GM23338 (cell line): ENCODE measurements at regions not wholly inside any gene's neighbourhood (a gene's known extent, or its start where the extent isn't known, plus 50 kb on each side); places are given as distances from the start of the nearest gene placed in this dataset.

Experiments used
- ATAC-seq: fragments of 200-7000 bp; cut with Tn5 transposase; 3 replicates; pipeline ENCODE4 v1.9.1; 2020
- DNase-seq: peaks from one replicate; pipeline ENCODE4 v3.0.0-alpha.2; 2015; ENCODE audit warnings: low spot score
- H2AFZ ChIP-seq: fragments of 200-600 bp; sonication (generic); 2 replicates; pipeline ENCODE4 v1.8.0; 2016; ENCODE audit warnings: antibody characterized with exemption, mild to moderate bottlenecking, moderate library complexity
- H3F3A ChIP-seq: fragments of 200-600 bp; sonication (generic); replicated peaks from 2 replicates; pipeline ENCODE4 v1.8.0; 2017; ENCODE audit warnings: antibody characterized with exemption, mixed run types, low read depth
- H3K27ac ChIP-seq: fragments of 200-600 bp; sonication (generic); 2 replicates; pipeline ENCODE4 v1.6.1; 2016; ENCODE audit warnings: low read depth
- H3K27me3 ChIP-seq: fragments of 200-600 bp; sonication (generic); 2 replicates; pipeline ENCODE4 v1.8.0; 2016; ENCODE audit warnings: mild to moderate bottlenecking, mixed run types, moderate library complexity; ENCODE audit not compliant: insufficient read depth
- H3K36me3 ChIP-seq: fragments of 200-600 bp; sonication (generic); 2 replicates; pipeline ENCODE4 v1.8.0; 2016; ENCODE audit warnings: mild to moderate bottlenecking; ENCODE audit not compliant: insufficient read depth
- H3K4me1 ChIP-seq: fragments of 200-600 bp; sonication (generic); 2 replicates; pipeline ENCODE4 v1.8.0; 2016; ENCODE audit warnings: mild to moderate bottlenecking, moderate library complexity; ENCODE audit not compliant: insufficient read depth
- H3K4me2 ChIP-seq: fragments of 200-600 bp; sonication (generic); 2 replicates; pipeline ENCODE4 v1.7.1; 2017; ENCODE audit warnings: mixed run types
- H3K4me3 ChIP-seq: fragments of 200-600 bp; sonication (generic); 2 replicates; pipeline ENCODE4 v1.6.1; 2016; ENCODE audit warnings: mixed run types
- H3K79me2 ChIP-seq: fragments of 200-600 bp; sonication (generic); replicated peaks from 2 replicates; pipeline ENCODE4 v1.8.0; 2017; ENCODE audit warnings: mild to moderate bottlenecking; ENCODE audit not compliant: insufficient read depth
- H3K9me2 ChIP-seq: fragments of 200-600 bp; sonication (generic); 2 replicates; pipeline ENCODE4 v1.8.0; 2017; ENCODE audit not compliant: insufficient read depth
- H4K20me1 ChIP-seq: fragments of 200-600 bp; sonication (generic); replicated peaks from 2 replicates; pipeline ENCODE4 v1.8.0; 2017; ENCODE audit warnings: mild to moderate bottlenecking; ENCODE audit not compliant: insufficient read depth
- H3K27ac Mint-ChIP-seq: 2 replicates; pipeline ENCODE4 v1.8.0; 2020; ENCODE audit warnings: inconsistent platforms, mild to moderate bottlenecking, moderate library complexity, mixed read lengths
- H3K27me3 Mint-ChIP-seq: 3 replicates; pipeline ENCODE4 v1.8.0; 2022; ENCODE audit warnings: low read depth, mild to moderate bottlenecking, moderate library complexity, mixed read lengths, inconsistent platforms; ENCODE audit not compliant: insufficient read depth, poor library complexity
- H3K36me3 Mint-ChIP-seq: 3 replicates; pipeline ENCODE4 v1.8.0; 2021; ENCODE audit warnings: low read depth, mild to moderate bottlenecking, inconsistent platforms, moderate library complexity, mixed read lengths
- H3K4me1 Mint-ChIP-seq: 3 replicates; pipeline ENCODE4 v1.8.0; 2020; ENCODE audit warnings: mild to moderate bottlenecking, inconsistent platforms, mixed read lengths
- H3K4me3 Mint-ChIP-seq: 3 replicates; pipeline ENCODE4 v1.8.0; 2021; ENCODE audit warnings: moderate library complexity, mild to moderate bottlenecking, inconsistent platforms, mixed read lengths
- H3K9me3 Mint-ChIP-seq: 3 replicates; pipeline ENCODE4 v1.8.0; 2020; ENCODE audit warnings: moderate library complexity, mild to moderate bottlenecking, inconsistent platforms, mixed read lengths
- CREB1 ChIP-seq: fragments of 250-450 bp; sonication (Bioruptor Pico); IDR thresholded peaks from 2 replicates; pipeline ENCODE4 v1.5.0; 2020; ENCODE audit warnings: low read depth, mild to moderate bottlenecking, moderate library complexity
- CTCF ChIP-seq, 2 experiments: fragments of 200-600 bp in 1 of 2; sonication (generic) in 1 of 2; conservative IDR thresholded peaks; 2 replicates each; pipeline versions ENCODE4 v1.5.1 to v1.6.1; 2016 to 2017; ENCODE audit warnings: antibody characterized with exemption in 2 of 2, low read depth in 2 of 2, mild to moderate bottlenecking in 2 of 2, moderate library complexity in 1 of 2
- EZH2 ChIP-seq: fragments of 200-600 bp; sonication (generic); IDR thresholded peaks from one replicate; pipeline ENCODE4 v1.8.0; 2017; ENCODE audit warnings: antibody characterized with exemption, mild to moderate bottlenecking, low read depth; ENCODE audit not compliant: unreplicated experiment
- EZH2phosphoT487 ChIP-seq: fragments of 200-600 bp; sonication (generic); IDR thresholded peaks from one replicate; pipeline ENCODE4 v1.8.1; 2018; ENCODE audit warnings: antibody characterized with exemption; ENCODE audit not compliant: unreplicated experiment
- JUNB ChIP-seq: IDR thresholded peaks from one replicate; pipeline ENCODE4 v1.6.1; 2016; ENCODE audit warnings: antibody characterized with exemption; ENCODE audit not compliant: unreplicated experiment
- NANOG ChIP-seq: IDR thresholded peaks from 2 replicates; pipeline ENCODE4 v1.6.1; 2016; ENCODE audit warnings: antibody characterized with exemption, borderline replicate concordance
- POLR2AphosphoS5 ChIP-seq: IDR thresholded peaks from 2 replicates; pipeline ENCODE4 v1.6.1; 2016; ENCODE audit warnings: antibody characterized with exemption, low read depth
- REST ChIP-seq: IDR thresholded peaks from one replicate; pipeline ENCODE4 v1.6.1; 2018; ENCODE audit warnings: antibody characterized with exemption; ENCODE audit not compliant: unreplicated experiment
- STAT1 ChIP-seq: IDR thresholded peaks from one replicate; pipeline ENCODE4 v1.6.1; 2016; ENCODE audit warnings: antibody characterized with exemption; ENCODE audit not compliant: unreplicated experiment
- ZNF114 ChIP-seq: fragments of 250-450 bp; sonication (Bioruptor Pico); IDR thresholded peaks from 2 replicates; pipeline ENCODE4 v1.5.0; 2020; ENCODE audit warnings: mild to moderate bottlenecking, moderate library complexity
- ZNF331 ChIP-seq: fragments of 250-450 bp; sonication (Bioruptor Pico); IDR thresholded peaks from 2 replicates; pipeline ENCODE4 v1.5.0; 2020; ENCODE audit warnings: low read depth, mild to moderate bottlenecking, moderate library complexity
- TF ChIP-seq, protein P1 (sequence below): fragments of 250-450 bp; sonication (Bioruptor Pico); IDR thresholded peaks from 2 replicates; pipeline ENCODE4 v1.5.0; 2020; ENCODE audit warnings: mild to moderate bottlenecking, moderate library complexity
- TF ChIP-seq, protein P2 (sequence below): IDR thresholded peaks from 2 replicates; pipeline ENCODE4 v1.6.1; 2016; ENCODE audit warnings: antibody characterized with exemption

DNA sequence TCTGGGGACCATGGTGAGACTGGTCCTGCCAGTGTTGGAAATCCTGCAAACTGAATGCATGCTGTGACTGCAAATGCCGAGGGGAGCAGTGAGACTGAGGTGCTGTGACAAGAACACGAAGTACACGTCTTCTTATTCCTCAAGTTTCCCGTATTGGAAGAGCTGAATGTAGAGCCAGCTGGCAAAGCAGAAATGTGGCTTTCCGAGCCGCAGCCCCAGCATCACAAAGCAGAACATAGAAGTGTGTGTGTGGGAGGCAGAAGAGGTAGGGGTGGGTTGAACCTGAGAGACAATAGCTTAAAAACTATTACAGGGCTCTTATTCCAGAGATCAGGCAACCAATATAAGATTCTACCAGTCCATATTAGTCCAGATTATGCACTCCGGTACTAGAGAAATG lies 98.8 kb downstream of the CARTPT start:
- ATAC-seq = no peak
- Mint-ChIP-seq H3K27me3 (peaks cover 2% of the 10 kb centered on the region), H3K9me3 (0 out of 3 replicates have a peak, but pooled peaks cover 7% of the 10 kb centered on the region), H3K27ac (no peak overlapping the region), H3K4me3 (no peak overlapping the region), H3K36me3 (no peaks in the 10 kb centered on the region), H3K4me1 (no peaks in the 10 kb centered on the region)
- Histone ChIP-seq H3K4me3 (no peak overlapping the region), H4K20me1 (no peaks in the 10 kb centered on the region), H3K27ac (no peak overlapping the region), H3K4me2 (no peak overlapping the region), H3K4me1 (no peaks in the 10 kb centered on the region), H2AFZ (no peak overlapping the region), H3K27me3 (no peaks in the 10 kb centered on the region), H3K79me2 (no peaks in the 10 kb centered on the region), H3F3A (no peaks in the 10 kb centered on the region), H3K9me2 (peaks cover 15% of the 10 kb centered on the region; the same call in 1 of the 2 replicates), H3K36me3 (no peaks in the 10 kb centered on the region)
- DNase-seq = no peak
- TF ChIP-seq CREB1 (CRISPR knock-in tag) (no peak), REST (no peak), POLR2AphosphoS5 (no peak), CTCF (conservative IDR thresholded peaks at IDR 0.05; ENCODE audit: low read depth in 2 of 2) (no peak), JUNB (no peak), EZH2 (no peak), NANOG (no peak), ZNF114 (CRISPR knock-in tag) (no peak), EZH2phosphoT487 (no peak), STAT1 (no peak), ZNF331 (CRISPR knock-in tag) (no peak)
- TF ChIP-seq, protein P1, sequence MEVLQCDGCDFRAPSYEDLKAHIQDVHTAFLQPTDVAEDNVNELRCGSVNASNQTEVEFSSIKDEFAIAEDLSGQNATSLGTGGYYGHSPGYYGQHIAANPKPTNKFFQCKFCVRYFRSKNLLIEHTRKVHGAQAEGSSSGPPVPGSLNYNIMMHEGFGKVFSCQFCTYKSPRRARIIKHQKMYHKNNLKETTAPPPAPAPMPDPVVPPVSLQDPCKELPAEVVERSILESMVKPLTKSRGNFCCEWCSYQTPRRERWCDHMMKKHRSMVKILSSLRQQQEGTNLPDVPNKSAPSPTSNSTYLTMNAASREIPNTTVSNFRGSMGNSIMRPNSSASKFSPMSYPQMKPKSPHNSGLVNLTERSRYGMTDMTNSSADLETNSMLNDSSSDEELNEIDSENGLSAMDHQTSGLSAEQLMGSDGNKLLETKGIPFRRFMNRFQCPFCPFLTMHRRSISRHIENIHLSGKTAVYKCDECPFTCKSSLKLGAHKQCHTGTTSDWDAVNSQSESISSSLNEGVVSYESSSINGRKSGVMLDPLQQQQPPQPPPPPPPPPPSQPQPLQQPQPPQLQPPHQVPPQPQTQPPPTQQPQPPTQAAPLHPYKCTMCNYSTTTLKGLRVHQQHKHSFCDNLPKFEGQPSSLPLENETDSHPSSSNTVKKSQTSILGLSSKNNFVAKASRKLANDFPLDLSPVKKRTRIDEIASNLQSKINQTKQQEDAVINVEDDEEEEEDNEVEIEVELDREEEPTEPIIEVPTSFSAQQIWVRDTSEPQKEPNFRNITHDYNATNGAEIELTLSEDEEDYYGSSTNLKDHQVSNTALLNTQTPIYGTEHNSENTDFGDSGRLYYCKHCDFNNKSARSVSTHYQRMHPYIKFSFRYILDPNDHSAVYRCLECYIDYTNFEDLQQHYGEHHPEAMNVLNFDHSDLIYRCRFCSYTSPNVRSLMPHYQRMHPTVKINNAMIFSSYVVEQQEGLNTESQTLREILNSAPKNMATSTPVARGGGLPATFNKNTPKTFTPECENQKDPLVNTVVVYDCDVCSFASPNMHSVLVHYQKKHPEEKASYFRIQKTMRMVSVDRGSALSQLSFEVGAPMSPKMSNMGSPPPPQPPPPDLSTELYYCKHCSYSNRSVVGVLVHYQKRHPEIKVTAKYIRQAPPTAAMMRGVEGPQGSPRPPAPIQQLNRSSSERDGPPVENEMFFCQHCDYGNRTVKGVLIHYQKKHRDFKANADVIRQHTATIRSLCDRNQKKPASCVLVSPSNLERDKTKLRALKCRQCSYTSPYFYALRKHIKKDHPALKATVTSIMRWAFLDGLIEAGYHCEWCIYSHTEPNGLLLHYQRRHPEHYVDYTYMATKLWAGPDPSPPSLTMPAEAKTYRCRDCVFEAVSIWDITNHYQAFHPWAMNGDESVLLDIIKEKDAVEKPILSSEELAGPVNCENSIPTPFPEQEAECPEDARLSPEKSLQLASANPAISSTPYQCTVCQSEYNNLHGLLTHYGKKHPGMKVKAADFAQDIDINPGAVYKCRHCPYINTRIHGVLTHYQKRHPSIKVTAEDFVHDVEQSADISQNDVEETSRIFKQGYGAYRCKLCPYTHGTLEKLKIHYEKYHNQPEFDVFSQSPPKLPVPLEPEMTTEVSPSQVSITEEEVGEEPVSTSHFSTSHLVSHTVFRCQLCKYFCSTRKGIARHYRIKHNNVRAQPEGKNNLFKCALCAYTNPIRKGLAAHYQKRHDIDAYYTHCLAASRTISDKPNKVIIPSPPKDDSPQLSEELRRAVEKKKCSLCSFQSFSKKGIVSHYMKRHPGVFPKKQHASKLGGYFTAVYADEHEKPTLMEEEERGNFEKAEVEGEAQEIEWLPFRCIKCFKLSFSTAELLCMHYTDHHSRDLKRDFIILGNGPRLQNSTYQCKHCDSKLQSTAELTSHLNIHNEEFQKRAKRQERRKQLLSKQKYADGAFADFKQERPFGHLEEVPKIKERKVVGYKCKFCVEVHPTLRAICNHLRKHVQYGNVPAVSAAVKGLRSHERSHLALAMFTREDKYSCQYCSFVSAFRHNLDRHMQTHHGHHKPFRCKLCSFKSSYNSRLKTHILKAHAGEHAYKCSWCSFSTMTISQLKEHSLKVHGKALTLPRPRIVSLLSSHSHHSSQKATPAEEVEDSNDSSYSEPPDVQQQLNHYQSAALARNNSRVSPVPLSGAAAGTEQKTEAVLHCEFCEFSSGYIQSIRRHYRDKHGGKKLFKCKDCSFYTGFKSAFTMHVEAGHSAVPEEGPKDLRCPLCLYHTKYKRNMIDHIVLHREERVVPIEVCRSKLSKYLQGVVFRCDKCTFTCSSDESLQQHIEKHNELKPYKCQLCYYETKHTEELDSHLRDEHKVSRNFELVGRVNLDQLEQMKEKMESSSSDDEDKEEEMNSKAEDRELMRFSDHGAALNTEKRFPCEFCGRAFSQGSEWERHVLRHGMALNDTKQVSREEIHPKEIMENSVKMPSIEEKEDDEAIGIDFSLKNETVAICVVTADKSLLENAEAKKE (CRISPR knock-in tag) = no peak
- TF ChIP-seq, protein P2, sequence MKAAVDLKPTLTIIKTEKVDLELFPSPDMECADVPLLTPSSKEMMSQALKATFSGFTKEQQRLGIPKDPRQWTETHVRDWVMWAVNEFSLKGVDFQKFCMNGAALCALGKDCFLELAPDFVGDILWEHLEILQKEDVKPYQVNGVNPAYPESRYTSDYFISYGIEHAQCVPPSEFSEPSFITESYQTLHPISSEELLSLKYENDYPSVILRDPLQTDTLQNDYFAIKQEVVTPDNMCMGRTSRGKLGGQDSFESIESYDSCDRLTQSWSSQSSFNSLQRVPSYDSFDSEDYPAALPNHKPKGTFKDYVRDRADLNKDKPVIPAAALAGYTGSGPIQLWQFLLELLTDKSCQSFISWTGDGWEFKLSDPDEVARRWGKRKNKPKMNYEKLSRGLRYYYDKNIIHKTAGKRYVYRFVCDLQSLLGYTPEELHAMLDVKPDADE = no peak
